DND-41 (cell line): ENCODE measurements at regions not wholly inside any gene's neighbourhood (a gene's known extent, or its start where the extent isn't known, plus 50 kb on each side); places are given as distances from the start of the nearest gene placed in this dataset.

Experiments used
- EZH2 ChIP-seq: IDR thresholded peaks from 3 replicates; pipeline ENCODE4 v1.6.1; 2012; ENCODE audit warnings: borderline replicate concordance, low read depth, mild to moderate bottlenecking, moderate library complexity, low read length, inconsistent platforms; ENCODE audit not compliant: severe bottlenecking
- TF ChIP-seq, protein P1 (sequence below): IDR thresholded peaks from 2 replicates; pipeline ENCODE4 v1.5.1; 2012; ENCODE audit warnings: borderline replicate concordance, low read length, moderate library complexity, mild to moderate bottlenecking; ENCODE audit not compliant: poor library complexity, severe bottlenecking; ENCODE audit errors: extremely low read depth

DNA sequence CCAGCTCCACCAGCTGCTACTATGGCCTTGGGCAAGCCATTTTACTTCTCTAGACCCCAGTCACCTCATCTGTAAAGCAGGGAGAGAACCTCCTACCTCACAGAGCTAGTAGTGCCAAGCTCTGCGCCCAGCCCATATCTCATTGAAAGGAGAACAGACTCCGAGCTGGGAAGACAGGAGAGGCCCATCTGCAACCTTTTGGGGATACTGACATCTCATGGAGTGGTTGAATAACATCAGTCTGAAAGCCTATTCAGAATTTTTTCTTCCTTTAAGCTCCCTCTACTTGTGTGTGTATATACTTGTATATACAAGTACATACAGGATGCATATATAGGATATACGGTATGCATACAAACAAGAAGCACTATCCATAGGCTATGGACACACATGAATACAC, 279.5 kb upstream of the POU3F1 start:
- TF ChIP-seq, protein P1, sequence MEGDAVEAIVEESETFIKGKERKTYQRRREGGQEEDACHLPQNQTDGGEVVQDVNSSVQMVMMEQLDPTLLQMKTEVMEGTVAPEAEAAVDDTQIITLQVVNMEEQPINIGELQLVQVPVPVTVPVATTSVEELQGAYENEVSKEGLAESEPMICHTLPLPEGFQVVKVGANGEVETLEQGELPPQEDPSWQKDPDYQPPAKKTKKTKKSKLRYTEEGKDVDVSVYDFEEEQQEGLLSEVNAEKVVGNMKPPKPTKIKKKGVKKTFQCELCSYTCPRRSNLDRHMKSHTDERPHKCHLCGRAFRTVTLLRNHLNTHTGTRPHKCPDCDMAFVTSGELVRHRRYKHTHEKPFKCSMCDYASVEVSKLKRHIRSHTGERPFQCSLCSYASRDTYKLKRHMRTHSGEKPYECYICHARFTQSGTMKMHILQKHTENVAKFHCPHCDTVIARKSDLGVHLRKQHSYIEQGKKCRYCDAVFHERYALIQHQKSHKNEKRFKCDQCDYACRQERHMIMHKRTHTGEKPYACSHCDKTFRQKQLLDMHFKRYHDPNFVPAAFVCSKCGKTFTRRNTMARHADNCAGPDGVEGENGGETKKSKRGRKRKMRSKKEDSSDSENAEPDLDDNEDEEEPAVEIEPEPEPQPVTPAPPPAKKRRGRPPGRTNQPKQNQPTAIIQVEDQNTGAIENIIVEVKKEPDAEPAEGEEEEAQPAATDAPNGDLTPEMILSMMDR, result no peak
- no peak for TF ChIP-seq EZH2
